HEK293T (cell line): ENCODE measurements at regions not wholly inside any gene's neighbourhood (a gene's known extent, or its start where the extent isn't known, plus 50 kb on each side); places are given as distances from the start of the nearest gene placed in this dataset.

Experiments used
- CTCF ChIA-PET: fragments of 350-600 bp; formaldehyde crosslinking; extraction: SDS; loops from one replicate; lab custom pipeline; 2021; ENCODE audit warnings: antibody characterized with exemption, inconsistent platforms; lab: Yijun Ruan, JAX
- POLR2A ChIA-PET: fragments of 350-600 bp; formaldehyde crosslinking; extraction: SDS; loops from one replicate; lab custom pipeline; 2020; ENCODE audit warnings: antibody characterized with exemption, inconsistent platforms; lab: Yijun Ruan, JAX
- DNase-seq: peaks from one replicate; pipeline ENCODE4 v3.0.0; 2012; ENCODE audit warnings: mixed read lengths; ENCODE audit errors: extremely low spot score
- ARNT ChIP-seq: fragments of 450-650 bp; IDR thresholded peaks from 2 replicates; pipeline ENCODE4 v1.6.1; 2017; ENCODE audit warnings: mild to moderate bottlenecking
- BHLHE40 ChIP-seq: fragments of 450-650 bp; IDR thresholded peaks from 2 replicates; pipeline ENCODE4 v1.6.1; 2016; ENCODE audit warnings: mild to moderate bottlenecking, moderate library complexity, borderline replicate concordance
- CTBP1 ChIP-seq: fragments of 450-650 bp; IDR thresholded peaks from 2 replicates; pipeline ENCODE4 v1.6.1; 2016; ENCODE audit warnings: borderline replicate concordance
- ELF4 ChIP-seq: fragments of 450-650 bp; IDR thresholded peaks from 2 replicates; pipeline ENCODE4 v1.6.1; 2017; ENCODE audit warnings: antibody characterized with exemption
- FOXA1 ChIP-seq: fragments of 450-650 bp; IDR thresholded peaks from 2 replicates; pipeline ENCODE4 v1.6.1; 2016; ENCODE audit warnings: mild to moderate bottlenecking
- FOXK2 ChIP-seq: fragments of 450-650 bp; IDR thresholded peaks from 2 replicates; pipeline ENCODE4 v1.6.1; 2016; ENCODE audit warnings: mild to moderate bottlenecking
- FOXM1 ChIP-seq: fragments of 450-650 bp; IDR thresholded peaks from 2 replicates; pipeline ENCODE4 v1.6.1; 2017; ENCODE audit warnings: mild to moderate bottlenecking, borderline replicate concordance
- HDGF ChIP-seq: fragments of 450-650 bp; IDR thresholded peaks from 2 replicates; pipeline ENCODE4 v1.6.1; 2017; ENCODE audit warnings: antibody characterized with exemption, borderline replicate concordance
- L3MBTL2 ChIP-seq: fragments of 450-650 bp; conservative IDR thresholded peaks from 2 replicates; pipeline ENCODE4 v1.6.1; 2016; ENCODE audit warnings: mild to moderate bottlenecking
- LEF1 ChIP-seq: fragments of 450-650 bp; IDR thresholded peaks from 2 replicates; pipeline ENCODE4 v1.6.1; 2017; ENCODE audit warnings: mild to moderate bottlenecking, borderline replicate concordance
- NFRKB ChIP-seq: fragments of 450-650 bp; IDR thresholded peaks from 2 replicates; pipeline ENCODE4 v1.6.1; 2016; ENCODE audit warnings: mild to moderate bottlenecking, moderate library complexity
- PKNOX1 ChIP-seq: fragments of 450-650 bp; IDR thresholded peaks from 2 replicates; pipeline ENCODE4 v1.6.1; 2016
- SP1 ChIP-seq: fragments of 450-650 bp; IDR thresholded peaks from 2 replicates; pipeline ENCODE4 v1.6.1; 2017
- SUZ12 ChIP-seq: fragments of 450-650 bp; IDR thresholded peaks from 2 replicates; pipeline ENCODE4 v1.6.1; 2016; ENCODE audit warnings: mild to moderate bottlenecking
- TARDBP ChIP-seq: fragments of 450-650 bp; IDR thresholded peaks from 2 replicates; pipeline ENCODE4 v1.6.1; 2016
- ZNF384 ChIP-seq: fragments of 450-650 bp; IDR thresholded peaks from 2 replicates; pipeline ENCODE4 v1.6.1; 2016

GRCh38 chr12:17344649-17345048 lies 738.7 kb upstream of the LMO3 start:
- CTCF ChIA-PET, result no interaction called here
- DNase-seq, result no peak
- TF ChIP-seq NFRKB (no peak), FOXM1 (no peak), HDGF (no peak), ZNF384 (no peak), CTBP1 (no peak), LEF1 (no peak), BHLHE40 (no peak), SUZ12 (no peak), PKNOX1 (no peak), FOXK2 (no peak), ELF4 (no peak), ARNT (no peak), TARDBP (no peak), L3MBTL2 (no peak), SP1 (no peak), FOXA1 (no peak)
- POLR2A ChIA-PET, result no interaction called here

GRCh38 chr12:17342381-17342961 lies 736.5 kb upstream of the LMO3 start:
- no peak for DNase-seq
- CTCF ChIA-PET, result no interaction called here
- TF ChIP-seq TARDBP (no peak), FOXK2 (no peak), ELF4 (no peak), BHLHE40 (no peak), SUZ12 (no peak)
- POLR2A ChIA-PET, result no interaction called here

- ChIA-PET POLR2A (no interaction called here), CTCF (no interaction called here)
- no peak for DNase-seq
- TF ChIP-seq SP1 (no peak), FOXA1 (no peak), SUZ12 (no peak), FOXK2 (no peak), CTBP1 (no peak), FOXM1 (no peak), HDGF (no peak), BHLHE40 (no peak), L3MBTL2 (no peak), PKNOX1 (no peak)
Measured at GRCh38 chr12:17335487-17335886, 729.5 kb upstream of the LMO3 start.

GRCh38 chr12:17334784-17335183 lies 728.8 kb upstream of the LMO3 start:
- CTCF ChIA-PET, result no interaction called here
- POLR2A ChIA-PET, result no interaction called here
- DNase-seq, result no peak
- TF ChIP-seq NFRKB, result no peak
- no peak for TF ChIP-seq SP1
- no peak for TF ChIP-seq LEF1
- no peak for TF ChIP-seq ELF4
- TF ChIP-seq CTBP1, result no peak
- TF ChIP-seq PKNOX1, result no peak
- TF ChIP-seq ARNT, result no peak
- no peak for TF ChIP-seq ZNF384
- no peak for TF ChIP-seq SUZ12
- no peak for TF ChIP-seq BHLHE40
- no peak for TF ChIP-seq L3MBTL2
- no peak for TF ChIP-seq TARDBP
- no peak for TF ChIP-seq FOXM1
- TF ChIP-seq FOXK2, result no peak
- no peak for TF ChIP-seq FOXA1
- TF ChIP-seq HDGF, result no peak

GRCh38 chr12:17333287-17333686 lies 727.3 kb upstream of the LMO3 start:
- DNase-seq, result no peak
- TF ChIP-seq TARDBP, result no peak
- no peak for TF ChIP-seq NFRKB
- TF ChIP-seq SP1, result no peak
- TF ChIP-seq ELF4, result no peak
- no peak for TF ChIP-seq SUZ12
- TF ChIP-seq CTBP1, result no peak
- TF ChIP-seq L3MBTL2, result no peak
- no peak for TF ChIP-seq FOXK2
- TF ChIP-seq ARNT, result no peak
- ChIA-PET POLR2A (no interaction called here), CTCF (no interaction called here)

- CTCF ChIA-PET, result no interaction called here
- POLR2A ChIA-PET, result no interaction called here
- no peak for TF ChIP-seq L3MBTL2
- TF ChIP-seq SUZ12, result no peak
- no peak for TF ChIP-seq CTBP1
- TF ChIP-seq PKNOX1, result no peak
- TF ChIP-seq LEF1, result no peak
- no peak for TF ChIP-seq TARDBP
- no peak for TF ChIP-seq FOXK2
- no peak for TF ChIP-seq FOXM1
- no peak for TF ChIP-seq SP1
- TF ChIP-seq FOXA1, result no peak
- TF ChIP-seq BHLHE40, result no peak
- TF ChIP-seq NFRKB, result no peak
- no peak for TF ChIP-seq HDGF
- no peak for DNase-seq
Measured at GRCh38 chr12:17326649-17327048, 720.7 kb upstream of the LMO3 start.
